ENCODE measurements at regions not wholly inside any gene's neighbourhood (a gene's known extent, or its start where the extent isn't known, plus 50 kb on each side); places are given as distances from the start of the nearest gene placed in this dataset.

DNA sequence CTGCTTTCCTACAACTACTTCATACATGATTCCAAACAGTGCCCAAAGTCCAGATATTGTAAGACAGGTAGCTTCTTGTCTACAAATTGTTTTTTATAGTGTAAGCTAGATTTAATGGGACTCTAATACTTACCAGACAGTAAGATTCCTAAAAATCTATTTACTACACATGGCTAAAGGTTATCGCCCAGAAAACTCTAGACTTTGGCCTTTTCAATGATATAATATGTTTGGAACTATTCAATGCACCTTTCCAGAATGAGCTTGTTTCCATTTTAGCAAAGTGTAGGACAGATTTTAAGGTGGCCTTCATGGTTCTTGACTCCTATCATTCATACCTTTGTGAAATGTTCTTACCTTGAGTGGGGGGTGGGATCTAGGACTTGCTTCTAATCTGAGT lies 951.0 kb downstream of the SORCS1 start:
- BruUV-seq (replicated peaks), result no TSS peak
- CTCF ChIA-PET, result no interaction called here
- no peak for DNase-seq

DNA sequence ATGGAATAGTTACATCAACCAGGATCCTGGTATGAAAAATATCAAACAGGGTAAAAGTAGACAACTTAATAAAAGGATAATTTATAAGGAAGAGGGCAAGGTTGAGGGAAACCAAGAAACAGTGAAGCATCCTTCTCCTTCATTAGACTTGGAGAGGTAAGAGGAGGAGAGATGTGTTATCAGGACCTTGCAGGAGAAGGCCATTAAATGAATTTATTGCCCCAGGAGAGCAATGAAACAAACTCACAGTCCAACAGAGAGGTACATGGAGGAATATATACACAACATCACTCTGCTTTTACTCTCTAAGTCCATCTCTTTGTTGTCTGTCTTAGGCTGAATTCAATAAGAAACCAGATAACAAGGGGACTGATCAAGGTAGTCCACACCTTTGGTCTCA lies 966.2 kb downstream of the SORCS1 start:
- ChIA-PET CTCF (no interaction called here), POLR2A (no interaction called here)
- Histone ChIP-seq H3K4me1 (no peaks in the 10 kb centered on the region), H3K9me3 (no peaks in the 10 kb centered on the region), H3K4me3 (ENCODE audit: low read depth, low read length) (no peak overlapping the region), H3K36me3 (ENCODE audit: control insufficient read depth, insufficient read depth, low read length) (no peaks in the 10 kb centered on the region), H3K27me3 (replicated peaks; ENCODE audit: control insufficient read depth, insufficient read depth, low read length) (no peaks in the 10 kb centered on the region)
- Mint-ChIP-seq H3K27ac (ENCODE audit: unreplicated experiment) (no peak overlapping the region), H3K36me3 (ENCODE audit: insufficient read depth, unreplicated experiment) (no peaks in the 10 kb centered on the region), H3K4me3 (ENCODE audit: unreplicated experiment) (no peak overlapping the region), H3K4me1 (ENCODE audit: low read depth, unreplicated experiment) (no peaks in the 10 kb centered on the region), H3K27me3 (ENCODE audit: insufficient read depth, unreplicated experiment) (peaks cover 2% of the 10 kb centered on the region), H3K9me3 (ENCODE audit: unreplicated experiment) (no peaks in the 10 kb centered on the region)
- TF ChIP-seq, protein P1, sequence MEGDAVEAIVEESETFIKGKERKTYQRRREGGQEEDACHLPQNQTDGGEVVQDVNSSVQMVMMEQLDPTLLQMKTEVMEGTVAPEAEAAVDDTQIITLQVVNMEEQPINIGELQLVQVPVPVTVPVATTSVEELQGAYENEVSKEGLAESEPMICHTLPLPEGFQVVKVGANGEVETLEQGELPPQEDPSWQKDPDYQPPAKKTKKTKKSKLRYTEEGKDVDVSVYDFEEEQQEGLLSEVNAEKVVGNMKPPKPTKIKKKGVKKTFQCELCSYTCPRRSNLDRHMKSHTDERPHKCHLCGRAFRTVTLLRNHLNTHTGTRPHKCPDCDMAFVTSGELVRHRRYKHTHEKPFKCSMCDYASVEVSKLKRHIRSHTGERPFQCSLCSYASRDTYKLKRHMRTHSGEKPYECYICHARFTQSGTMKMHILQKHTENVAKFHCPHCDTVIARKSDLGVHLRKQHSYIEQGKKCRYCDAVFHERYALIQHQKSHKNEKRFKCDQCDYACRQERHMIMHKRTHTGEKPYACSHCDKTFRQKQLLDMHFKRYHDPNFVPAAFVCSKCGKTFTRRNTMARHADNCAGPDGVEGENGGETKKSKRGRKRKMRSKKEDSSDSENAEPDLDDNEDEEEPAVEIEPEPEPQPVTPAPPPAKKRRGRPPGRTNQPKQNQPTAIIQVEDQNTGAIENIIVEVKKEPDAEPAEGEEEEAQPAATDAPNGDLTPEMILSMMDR (IDR thresholded peaks at IDR 0.05; ENCODE audit: insufficient read depth in 1 of 2, low read depth in 1 of 2, low read length in 1 of 2, severe bottlenecking in 1 of 2, unreplicated experiment in 1 of 2), result no peak
- DNase-seq, result no peak
- intact Hi-C loops (cut with micrococcal nuclease; ENCODE audit: unreplicated experiment), result no loop called here
- no TSS peak for BruUV-seq (replicated peaks)

More for the DNA sequence above, 951.0 kb downstream of the SORCS1 start:
- Mint-ChIP-seq H3K27me3 (ENCODE audit: insufficient read depth, unreplicated experiment) (peaks cover 4% of the 10 kb centered on the region), H3K4me1 (ENCODE audit: low read depth, unreplicated experiment) (no peaks in the 10 kb centered on the region), H3K4me3 (ENCODE audit: unreplicated experiment) (no peak overlapping the region), H3K27ac (ENCODE audit: unreplicated experiment) (no peak overlapping the region), H3K36me3 (ENCODE audit: insufficient read depth, unreplicated experiment) (no peaks in the 10 kb centered on the region), H3K9me3 (ENCODE audit: unreplicated experiment) (no peaks in the 10 kb centered on the region)
- H3K36me3 ChIP-seq (ENCODE audit: control insufficient read depth, insufficient read depth, low read length), result no peaks in the 10 kb centered on the region
- intact Hi-C loops (cut with micrococcal nuclease; ENCODE audit: unreplicated experiment), result no loop called here
- H3K4me1 ChIP-seq, result no peaks in the 10 kb centered on the region
- H3K9me3 ChIP-seq, result no peaks in the 10 kb centered on the region
- POLR2A ChIA-PET, result no interaction called here
- TF ChIP-seq, protein P1 (IDR thresholded peaks at IDR 0.05; ENCODE audit: insufficient read depth in 1 of 2, low read depth in 1 of 2, low read length in 1 of 2, severe bottlenecking in 1 of 2, unreplicated experiment in 1 of 2), result no peak
- no peaks in the 10 kb centered on the region for H3K27me3 ChIP-seq (replicated peaks; ENCODE audit: control insufficient read depth, insufficient read depth, low read length)
- no peak overlapping the region for H3K4me3 ChIP-seq (ENCODE audit: low read depth, low read length)

DNA sequence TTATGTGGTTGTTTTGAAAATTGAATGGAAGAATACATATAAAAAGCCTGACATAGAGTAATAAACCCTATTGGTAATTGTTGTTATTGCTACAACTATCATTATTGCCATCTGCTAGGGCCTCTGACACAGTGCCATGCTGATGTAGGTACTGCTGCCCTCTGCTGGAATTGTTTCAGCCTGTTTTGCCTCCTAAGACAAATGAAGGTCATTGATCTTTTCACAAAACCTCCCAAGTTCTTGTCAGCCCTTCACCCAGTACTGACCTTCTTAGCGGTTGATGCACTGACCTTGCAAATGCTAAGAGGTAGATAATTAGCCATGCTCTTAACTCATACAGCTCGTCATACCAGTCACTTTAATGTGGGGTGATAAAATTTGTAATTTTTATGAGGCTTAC lies 975.2 kb downstream of the SORCS1 start:
- H3K27ac Mint-ChIP-seq (ENCODE audit: unreplicated experiment), result no peak overlapping the region

More for the DNA sequence above, 975.2 kb downstream of the SORCS1 start:
- peak; percentile 41 to 44 for DNase-seq
- Histone ChIP-seq H3K9me3 (no peaks in the 10 kb centered on the region), H3K4me1 (no peaks in the 10 kb centered on the region), H3K4me3 (ENCODE audit: low read depth, low read length) (no peak overlapping the region), H3K27me3 (replicated peaks; ENCODE audit: control insufficient read depth, insufficient read depth, low read length) (no peaks in the 10 kb centered on the region), H3K36me3 (ENCODE audit: control insufficient read depth, insufficient read depth, low read length) (no peaks in the 10 kb centered on the region)
- Mint-ChIP-seq H3K36me3 (ENCODE audit: insufficient read depth, unreplicated experiment) (no peaks in the 10 kb centered on the region), H3K4me1 (ENCODE audit: low read depth, unreplicated experiment) (no peaks in the 10 kb centered on the region), H3K4me3 (ENCODE audit: unreplicated experiment) (no peak overlapping the region), H3K27me3 (ENCODE audit: insufficient read depth, unreplicated experiment) (peaks cover 8% of the 10 kb centered on the region), H3K9me3 (ENCODE audit: unreplicated experiment) (no peaks in the 10 kb centered on the region)
- ChIA-PET CTCF (no interaction called here), POLR2A (no interaction called here)
- intact Hi-C loops (cut with micrococcal nuclease; ENCODE audit: unreplicated experiment), result loop anchor here (1.0 kb wide), 2 partner anchors 239 to 392 kb away; no protein-coding TSS in a partner anchor
- BruUV-seq (replicated peaks), result no TSS peak
- TF ChIP-seq, protein P1 (IDR thresholded peaks at IDR 0.05; ENCODE audit: insufficient read depth in 1 of 2, low read depth in 1 of 2, low read length in 1 of 2, severe bottlenecking in 1 of 2, unreplicated experiment in 1 of 2), result peak; percentile 50 to 54

All from Caco-2 (cell line).